ENCODE measurements at regions not wholly inside any gene's neighbourhood (a gene's known extent, or its start where the extent isn't known, plus 50 kb on each side); places are given as distances from the start of the nearest gene placed in this dataset.

GRCh38 chr10:109417803-109418202 lies 505.5 kb downstream of the XPNPEP1 start:
- Histone ChIP-seq H4K91ac (replicated peaks; ENCODE audit: insufficient read length, low read length) (no peak overlapping the region), H3K23ac (ENCODE audit: insufficient read length) (no peak overlapping the region), H3K23me2 (ENCODE audit: low read depth, low read length) (no peaks in the 10 kb centered on the region), H2BK120ac (replicated peaks; ENCODE audit: low read depth, low read length) (no peak overlapping the region), H2BK20ac (ENCODE audit: low read length) (no peak overlapping the region), H3K4me2 (ENCODE audit: insufficient read depth in 1 of 2, low read depth in 2 of 2, low read length in 2 of 2) (no peak overlapping the region), H4K5ac (ENCODE audit: insufficient read length, low read depth, low read length) (no peak overlapping the region), H3K79me1 (ENCODE audit: low read depth, low read length) (no peaks in the 10 kb centered on the region), H3K36me3 (ENCODE audit: control insufficient read depth in 2 of 4, insufficient read depth in 4 of 4, low read length in 3 of 4) (no peaks in the 10 kb centered on the region), H4K8ac (ENCODE audit: extremely low read depth, insufficient read depth, low read length) (no peak overlapping the region), H2BK15ac (ENCODE audit: low read length) (no peak overlapping the region), H3K56ac (replicated peaks; ENCODE audit: insufficient read length, low read depth, low read length) (no peak overlapping the region), H3K27me3 (replicated peaks in 1 of 4; ENCODE audit: control insufficient read depth in 3 of 4, extremely low read depth in 1 of 4, insufficient read depth in 3 of 4, low read length in 3 of 4) (no peaks in the 10 kb centered on the region), H3K4ac (replicated peaks; ENCODE audit: insufficient read length, low read depth, low read length) (no peak overlapping the region), H2BK12ac (ENCODE audit: low read depth, low read length) (no peak overlapping the region), H2AFZ (ENCODE audit: low read length) (no peak overlapping the region), H3K14ac (ENCODE audit: insufficient read length) (no peak overlapping the region), H3K9ac (replicated peaks in 1 of 4; ENCODE audit: extremely low read depth in 1 of 4, low read depth in 3 of 4, low read length in 3 of 4) (no peak overlapping the region), H3K18ac (ENCODE audit: extremely low read depth, low read length) (no peak overlapping the region), H2AK5ac (ENCODE audit: low read depth, low read length) (no peak overlapping the region), H4K20me1 (replicated peaks in 1 of 2; ENCODE audit: control insufficient read depth in 1 of 2, insufficient read depth in 2 of 2, low read length in 2 of 2) (no peaks in the 10 kb centered on the region), H2BK5ac (ENCODE audit: low read depth, low read length) (no peak overlapping the region), H3K9me3 (ENCODE audit: insufficient read depth in 2 of 2, low read depth in 1 of 2, low read length in 1 of 2) (no peaks in the 10 kb centered on the region), H3K4me3 (ENCODE audit: extremely low read depth in 1 of 4, insufficient read depth in 2 of 4, low read depth in 3 of 4, low read length in 4 of 4) (no peak overlapping the region), H3K79me2 (ENCODE audit: control insufficient read depth in 1 of 2, insufficient read depth in 2 of 2, low read length in 2 of 2) (no peaks in the 10 kb centered on the region), H3K27ac (ENCODE audit: low read depth, low read length) (no peak overlapping the region), H3K4me1 (replicated peaks in 1 of 4; ENCODE audit: control insufficient read depth in 3 of 4, insufficient read depth in 4 of 4, low read length in 3 of 4) (no peaks in the 10 kb centered on the region; a peak in 1 of 7 replicates)
- CTCF ChIA-PET (ENCODE audit: partially characterized antibody) = interaction anchor here (0.5 to 4.3 kb wide), 3 partner anchors 32 to 44 kb away, joined by 3 to 17 read pairs (median 3); no protein-coding TSS in a partner anchor
- 84% methylated on average over 4 of the region's 4 CpGs; no CpG with 5 or more reads in 1 of the 2 experiments for WGBS, 2 experiments (ENCODE audit: extremely low coverage in 1 of 2, insufficient coverage in 1 of 2, insufficient read length in 1 of 2, insufficient replicate concordance in 2 of 2, low coverage in 1 of 2, low lambda C conversion rate in 2 of 2, missing lambda C conversion rate in 1 of 2)
- POLR2A ChIA-PET (ENCODE audit: partially characterized antibody) = no interaction called here
- no peak for DNase-seq (ENCODE audit: low read depth in 1 of 2, low spot score in 2 of 2)
- TF ChIP-seq SIX5 (IDR thresholded peaks at IDR 0.05; ENCODE audit: low read depth, low read length) (no peak), TAF1 (IDR thresholded peaks at IDR 0.05; ENCODE audit: low read depth, low read length) (no peak), CTBP2 (IDR thresholded peaks at IDR 0.05; ENCODE audit: borderline replicate concordance, insufficient read depth, insufficient read length, low read length) (no peak), POLR2AphosphoS5 (IDR thresholded peaks at IDR 0.05; ENCODE audit: low read depth, low read length) (no peak), POU5F1 (IDR thresholded peaks at IDR 0.05; ENCODE audit: low read depth, low read length) (no peak), TBP (IDR thresholded peaks at IDR 0.05; ENCODE audit: low read depth, low read length) (no peak), NANOG (IDR thresholded peaks at IDR 0.05; ENCODE audit: insufficient read depth, low read depth, low read length, poor library complexity, severe bottlenecking) (no peak), NRF1 (IDR thresholded peaks at IDR 0.05; ENCODE audit: low read depth, low read length) (no peak), RXRA (IDR thresholded peaks at IDR 0.05; ENCODE audit: insufficient read depth, low read depth, low read length) (no peak), CHD1 (IDR thresholded peaks at IDR 0.05; ENCODE audit: low read depth, low read length) (no peak)
- FAIRE-seq = no peak
